IPS DF 19.7 (cell line): ENCODE measurements at regions not wholly inside any gene's neighbourhood (a gene's known extent, or its start where the extent isn't known, plus 50 kb on each side); places are given as distances from the start of the nearest gene placed in this dataset.

Experiments
- DNase-seq: peaks from one replicate; pipeline ENCODE4 v3.0.0-alpha.2; 2013; ENCODE audit warnings: low read depth, low spot score

DNA sequence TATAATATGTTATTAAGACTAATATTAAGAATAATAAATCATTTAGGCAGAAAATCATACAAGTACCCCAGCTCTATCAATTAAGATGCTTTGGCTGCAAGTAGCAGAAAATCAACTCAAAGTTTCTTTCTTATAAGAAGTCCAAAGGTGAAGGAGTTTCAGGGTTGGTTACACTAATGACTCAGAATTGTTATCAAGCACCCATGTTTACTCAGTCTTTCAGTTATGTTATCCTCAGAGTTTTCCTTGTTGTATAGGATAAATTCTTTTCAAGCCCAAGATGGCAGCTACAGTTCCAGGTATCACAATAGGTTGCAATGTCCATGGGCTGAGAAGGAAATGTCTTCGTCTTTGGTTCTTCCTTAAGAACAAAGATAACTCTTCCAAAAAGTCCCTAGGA lies 163.6 kb downstream of the TNFSF18 start:
- DNase-seq: no peak

GRCh38 chr1:172893146-172893841 lies 157.4 kb downstream of the TNFSF18 start:
- no peak for DNase-seq

DNA sequence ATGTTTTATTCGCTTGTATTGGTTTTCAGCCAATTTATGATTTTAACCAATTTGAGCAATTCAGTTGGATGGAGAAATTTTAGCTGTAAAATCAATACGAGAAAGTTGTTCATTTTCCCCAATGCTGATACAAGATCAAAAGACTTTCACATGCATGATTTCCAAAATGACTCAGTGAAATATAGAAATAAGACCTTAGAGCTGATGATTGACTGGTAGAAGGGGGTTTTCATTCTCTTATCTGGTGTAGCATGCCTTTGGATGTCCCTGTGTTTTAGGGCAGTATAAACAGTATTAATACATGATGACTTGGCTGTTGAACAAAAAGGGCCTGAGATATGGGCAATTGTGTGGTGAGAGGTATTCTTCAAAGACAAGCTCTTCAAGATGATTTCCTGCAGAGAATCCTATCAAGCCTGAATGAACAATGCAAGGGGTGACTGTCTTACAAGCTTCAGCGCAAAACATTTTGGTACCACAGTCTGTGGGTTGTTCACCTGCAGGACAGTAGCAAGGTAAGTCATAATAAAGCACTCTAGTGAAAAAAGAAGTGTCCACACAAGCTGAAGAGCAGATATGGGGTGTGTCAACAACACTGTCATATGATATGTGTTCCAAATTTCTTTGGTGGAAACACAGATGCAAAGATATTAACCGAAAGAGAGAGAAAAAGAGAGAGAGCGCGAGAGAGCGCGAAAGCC lies 156.2 kb downstream of the TNFSF18 start:
- DNase-seq: no peak

GRCh38 chr1:172895050-172895460 lies 155.7 kb downstream of the TNFSF18 start:
- DNase-seq: no peak

- DNase-seq: no peak
These were observed 155.0 kb downstream of the TNFSF18 start for GRCh38 chr1:172895761-172896160.

DNA sequence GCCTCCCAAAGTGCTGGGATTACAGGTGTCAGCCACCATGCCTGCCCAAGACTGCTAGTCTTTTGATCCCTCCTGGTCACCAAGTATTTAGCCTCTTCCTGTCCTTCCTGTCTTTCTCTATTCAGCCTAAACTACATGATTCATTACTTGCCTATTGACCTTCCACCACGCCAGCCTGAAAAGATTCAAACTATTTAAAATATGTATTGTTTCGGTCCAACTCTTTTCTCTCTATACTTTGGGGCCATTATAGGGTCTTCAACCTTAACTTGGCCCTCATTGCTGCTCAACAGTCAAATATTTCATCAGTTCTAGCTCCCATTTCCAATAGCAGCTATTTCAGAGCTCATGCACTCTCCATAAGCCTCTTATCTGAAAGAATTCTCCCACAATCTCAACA lies 153.0 kb downstream of the TNFSF18 start:
- no peak for DNase-seq

- no peak for DNase-seq
These were observed 151.9 kb downstream of the TNFSF18 start for GRCh38 chr1:172898866-172899265.

DNA sequence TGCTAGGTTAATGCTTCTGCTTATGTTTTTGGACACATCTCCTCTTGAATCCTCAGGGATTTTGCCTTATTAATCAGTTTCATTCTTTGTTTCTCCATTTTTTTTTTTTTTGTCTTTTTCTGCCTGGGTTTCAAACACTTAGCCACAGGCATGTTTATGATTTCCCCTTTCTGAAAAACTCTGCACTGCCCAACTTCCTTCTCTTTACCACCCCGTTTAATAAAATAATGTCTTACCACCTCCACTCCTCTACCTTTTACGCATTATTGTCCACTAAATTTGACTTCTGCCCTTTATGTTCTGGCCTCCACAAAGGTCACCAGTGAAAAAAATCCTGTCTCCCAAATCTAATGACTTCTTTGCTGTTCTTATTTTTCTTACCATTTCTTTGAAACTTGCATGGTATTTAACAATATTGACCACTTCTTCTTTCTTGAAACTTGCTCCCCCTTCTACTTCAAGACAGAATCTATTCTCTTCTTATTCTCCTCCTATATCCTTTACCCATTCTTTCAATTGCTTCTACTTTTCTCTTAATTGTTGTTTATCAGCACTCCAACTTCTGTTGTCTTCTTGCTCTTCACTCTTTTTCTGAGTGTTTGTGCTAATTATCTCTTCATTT lies 150.3 kb downstream of the TNFSF18 start:
- no peak for DNase-seq

GRCh38 chr1:172902200-172902599 lies 148.5 kb downstream of the TNFSF18 start:
- no peak for DNase-seq

GRCh38 chr1:172902861-172903381 lies 147.8 kb downstream of the TNFSF18 start:
- DNase-seq: no peak

GRCh38 chr1:172903581-172904220 lies 147.0 kb downstream of the TNFSF18 start:
- no peak for DNase-seq

GRCh38 chr1:172905452-172905851 lies 145.3 kb downstream of the TNFSF18 start:
- DNase-seq: no peak

DNA sequence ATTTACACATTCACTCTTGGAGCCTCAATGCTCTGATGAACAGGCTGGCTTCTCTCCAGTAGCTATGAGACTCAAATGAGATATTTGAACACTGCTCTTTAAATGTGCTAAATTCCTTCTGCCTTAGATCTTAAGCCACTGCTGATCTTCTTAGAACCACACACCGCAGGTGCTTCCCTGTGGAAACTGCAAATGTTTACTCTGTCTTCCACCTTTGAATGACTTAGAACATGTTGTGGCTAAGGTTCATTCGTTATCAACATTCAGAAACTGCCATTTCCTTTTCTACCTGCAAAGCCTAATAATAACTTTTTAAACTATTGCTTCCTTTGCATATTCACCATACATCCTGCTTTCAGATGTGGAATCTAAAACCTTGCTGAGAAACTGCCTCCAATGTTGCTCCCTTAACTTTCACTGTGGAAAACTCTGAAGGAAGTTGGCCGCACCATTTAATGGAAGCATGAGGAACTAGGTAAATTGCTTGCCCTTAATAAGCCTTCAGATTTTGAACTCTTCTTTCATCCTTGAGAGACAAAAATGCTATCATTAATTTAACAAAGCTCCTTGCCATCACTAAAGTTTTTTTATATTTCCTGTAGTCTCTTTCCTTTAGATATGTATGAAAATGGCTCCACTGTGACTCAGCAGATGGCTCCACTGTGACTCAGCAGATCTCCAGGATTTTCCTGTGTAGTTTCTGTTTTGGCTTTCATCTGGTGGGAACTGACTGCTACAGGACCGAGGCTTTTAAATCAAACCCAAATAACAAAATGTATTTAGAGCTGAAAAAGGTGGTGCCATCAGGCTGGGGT lies 143.8 kb downstream of the TNFSF18 start:
- DNase-seq: no peak

DNA sequence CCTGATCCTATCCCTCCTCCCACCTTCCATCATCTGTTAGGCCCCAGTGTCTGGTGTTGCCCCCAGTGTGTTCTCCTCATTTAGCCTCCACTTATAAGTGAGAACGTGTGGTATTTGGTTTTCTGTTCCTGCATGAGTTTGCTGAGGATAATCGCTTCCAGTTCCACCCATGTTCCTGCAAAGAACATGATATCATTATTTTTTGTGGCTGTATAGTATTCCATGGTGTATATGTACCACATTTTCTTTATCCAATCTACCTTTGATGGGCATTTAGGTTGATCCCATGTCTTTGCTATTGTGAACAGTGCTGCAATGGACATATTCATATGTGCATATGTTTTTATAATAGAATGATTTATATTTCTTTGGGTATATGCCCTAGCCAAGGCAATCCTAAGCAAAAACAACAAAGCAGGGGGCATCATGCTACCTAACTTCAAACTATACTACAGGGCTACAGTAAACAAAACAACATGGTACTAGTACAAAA lies 142.9 kb downstream of the TNFSF18 start:
- no peak for DNase-seq

DNA sequence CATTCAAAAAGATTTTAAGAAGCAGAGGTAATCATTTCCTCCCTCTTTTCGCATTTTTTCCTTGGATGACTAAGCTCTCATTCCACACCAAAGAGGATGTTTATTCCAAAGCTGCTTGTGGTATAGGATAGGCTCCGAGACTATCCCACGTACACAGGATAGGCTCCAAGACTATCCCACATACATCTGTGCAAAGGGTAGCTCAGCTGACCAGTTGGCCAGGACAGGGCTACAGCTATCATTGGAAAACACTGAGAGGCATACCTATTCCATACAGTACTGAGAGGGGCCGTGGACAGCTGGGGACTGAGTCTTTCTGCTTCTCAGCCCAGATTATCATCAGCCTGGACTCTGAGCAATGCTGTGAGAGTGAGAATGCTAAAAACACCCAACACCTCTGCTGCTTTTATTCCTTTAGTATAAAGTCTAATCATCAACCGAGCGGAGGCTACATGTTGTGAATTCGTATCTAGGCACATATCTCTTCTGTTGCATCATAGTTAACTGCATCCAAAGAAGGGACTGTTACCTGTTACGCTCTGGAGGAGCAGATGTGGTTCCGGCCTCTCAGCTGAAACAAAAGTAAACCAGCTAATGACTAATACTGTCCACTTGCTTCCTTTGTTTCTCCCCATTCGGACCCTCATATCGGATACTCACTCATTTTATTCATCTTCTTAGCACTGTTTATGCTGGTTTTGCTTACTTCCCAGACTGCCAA lies 141.0 kb downstream of the TNFSF18 start:
- no peak for DNase-seq

DNA sequence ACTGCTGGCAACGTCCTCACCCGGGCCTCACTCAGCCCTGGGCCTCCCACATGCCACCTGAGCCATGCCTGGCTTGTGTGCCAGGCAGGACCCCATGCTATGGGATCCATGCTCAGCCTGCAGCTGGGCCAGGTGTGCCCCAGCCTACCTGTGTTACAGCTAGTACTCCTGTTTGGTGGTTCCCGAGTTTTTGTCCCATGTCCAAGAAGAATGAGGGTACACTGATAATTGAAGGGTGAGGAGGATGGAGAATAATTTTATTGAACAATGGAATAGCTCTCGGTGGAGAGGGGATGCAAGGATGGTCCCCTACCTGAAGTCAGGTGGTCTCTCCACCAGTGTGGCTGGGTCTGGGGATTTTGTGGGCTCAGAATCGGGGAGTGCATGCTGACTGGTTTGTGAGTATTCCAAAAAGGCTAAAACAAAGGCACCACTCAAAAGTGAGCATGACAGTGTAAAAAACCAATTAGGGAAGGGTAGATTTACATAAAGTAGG lies 137.9 kb downstream of the TNFSF18 start:
- DNase-seq: no peak

GRCh38 chr1:172914501-172915144 lies 136.1 kb downstream of the TNFSF18 start:
- no peak for DNase-seq

DNA sequence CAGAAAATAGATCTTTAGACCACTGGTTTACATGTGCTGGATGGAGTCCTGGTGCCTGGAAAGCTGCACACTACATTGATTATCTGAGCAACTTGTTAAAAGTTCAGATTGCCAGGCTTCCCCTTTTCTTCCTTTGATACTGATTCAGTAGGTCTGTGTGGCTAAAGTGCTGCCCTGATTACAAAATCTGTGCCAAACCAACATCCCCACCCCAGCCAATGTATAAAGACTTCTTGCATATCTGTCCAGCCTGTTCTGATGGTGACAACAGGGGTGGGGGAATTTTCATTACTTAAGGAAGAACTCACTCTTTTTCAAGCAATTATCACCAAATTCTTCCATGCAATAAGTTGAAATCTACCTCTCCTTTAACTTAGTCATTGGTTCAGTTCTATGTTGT lies 135.5 kb downstream of the TNFSF18 start:
- no peak for DNase-seq

GRCh38 chr1:172916116-172916515 lies 134.6 kb downstream of the TNFSF18 start:
- DNase-seq: no peak

GRCh38 chr1:172917972-172918371 lies 132.8 kb downstream of the TNFSF18 start:
- no peak for DNase-seq
